Neural crest cell (in vitro differentiated cells): ENCODE measurements at regions not wholly inside any gene's neighbourhood (a gene's known extent, or its start where the extent isn't known, plus 50 kb on each side); places are given as distances from the start of the nearest gene placed in this dataset.

Experiments used
- DNase-seq: peaks from one replicate; pipeline ENCODE4 v3.0.0; 2021; ENCODE audit warnings: low read depth, mixed read lengths, low spot score
- H3K27ac Mint-ChIP-seq: one replicate; pipeline ENCODE4 v1.8.0; 2021; ENCODE audit warnings: mild to moderate bottlenecking, mixed read lengths; ENCODE audit not compliant: unreplicated experiment
- H3K27me3 Mint-ChIP-seq: 2 replicates; pipeline ENCODE4 v1.8.0; 2021; ENCODE audit warnings: low read depth, mild to moderate bottlenecking, mixed read lengths
- H3K36me3 Mint-ChIP-seq: 2 replicates; pipeline ENCODE4 v1.8.0; 2021; ENCODE audit warnings: low read depth, mild to moderate bottlenecking, mixed read lengths
- H3K4me1 Mint-ChIP-seq: 2 replicates; pipeline ENCODE4 v1.8.0; 2021; ENCODE audit warnings: mixed read lengths
- H3K4me3 Mint-ChIP-seq: one replicate; pipeline ENCODE4 v1.8.0; 2021; ENCODE audit warnings: mild to moderate bottlenecking, mixed read lengths
- H3K9me3 Mint-ChIP-seq: 2 replicates; pipeline ENCODE4 v1.8.0; 2021; ENCODE audit warnings: mixed read lengths
- TF ChIP-seq, protein P1 (sequence below): fragments of 200-600 bp; sonication (generic); conservative IDR thresholded peaks from 2 replicates; pipeline ENCODE4 v1.5.0; 2021; ENCODE audit warnings: antibody characterized with exemption, mild to moderate bottlenecking

DNA sequence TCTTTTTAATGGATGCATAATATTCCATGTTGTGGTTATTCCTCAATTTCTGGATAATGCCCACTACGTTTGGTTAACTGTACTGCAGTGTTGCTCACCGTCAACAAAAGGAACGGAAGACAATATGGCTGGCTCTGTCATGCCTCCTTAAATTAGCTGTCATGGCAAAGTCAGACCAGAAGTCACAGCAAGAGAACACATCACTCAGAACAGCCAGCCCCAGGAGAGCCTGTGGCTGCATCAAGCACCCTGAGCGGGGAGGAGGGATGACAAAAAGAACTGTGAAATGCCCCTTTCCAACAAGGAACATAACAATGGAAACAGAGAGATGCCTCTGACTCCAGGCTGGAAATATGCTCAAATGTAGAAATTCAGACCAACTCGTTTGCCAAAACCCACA, 366.0 kb upstream of the ZNF507 start:
- Mint-ChIP-seq H3K4me3 (no peak overlapping the region), H3K4me1 (no peaks in the 10 kb centered on the region), H3K36me3 (no peaks in the 10 kb centered on the region), H3K27me3 (peaks cover 2% of the 10 kb centered on the region), H3K9me3 (no peaks in the 10 kb centered on the region), H3K27ac (no peak overlapping the region)
- no peak for DNase-seq
- TF ChIP-seq, protein P1, sequence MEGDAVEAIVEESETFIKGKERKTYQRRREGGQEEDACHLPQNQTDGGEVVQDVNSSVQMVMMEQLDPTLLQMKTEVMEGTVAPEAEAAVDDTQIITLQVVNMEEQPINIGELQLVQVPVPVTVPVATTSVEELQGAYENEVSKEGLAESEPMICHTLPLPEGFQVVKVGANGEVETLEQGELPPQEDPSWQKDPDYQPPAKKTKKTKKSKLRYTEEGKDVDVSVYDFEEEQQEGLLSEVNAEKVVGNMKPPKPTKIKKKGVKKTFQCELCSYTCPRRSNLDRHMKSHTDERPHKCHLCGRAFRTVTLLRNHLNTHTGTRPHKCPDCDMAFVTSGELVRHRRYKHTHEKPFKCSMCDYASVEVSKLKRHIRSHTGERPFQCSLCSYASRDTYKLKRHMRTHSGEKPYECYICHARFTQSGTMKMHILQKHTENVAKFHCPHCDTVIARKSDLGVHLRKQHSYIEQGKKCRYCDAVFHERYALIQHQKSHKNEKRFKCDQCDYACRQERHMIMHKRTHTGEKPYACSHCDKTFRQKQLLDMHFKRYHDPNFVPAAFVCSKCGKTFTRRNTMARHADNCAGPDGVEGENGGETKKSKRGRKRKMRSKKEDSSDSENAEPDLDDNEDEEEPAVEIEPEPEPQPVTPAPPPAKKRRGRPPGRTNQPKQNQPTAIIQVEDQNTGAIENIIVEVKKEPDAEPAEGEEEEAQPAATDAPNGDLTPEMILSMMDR: no peak

DNA sequence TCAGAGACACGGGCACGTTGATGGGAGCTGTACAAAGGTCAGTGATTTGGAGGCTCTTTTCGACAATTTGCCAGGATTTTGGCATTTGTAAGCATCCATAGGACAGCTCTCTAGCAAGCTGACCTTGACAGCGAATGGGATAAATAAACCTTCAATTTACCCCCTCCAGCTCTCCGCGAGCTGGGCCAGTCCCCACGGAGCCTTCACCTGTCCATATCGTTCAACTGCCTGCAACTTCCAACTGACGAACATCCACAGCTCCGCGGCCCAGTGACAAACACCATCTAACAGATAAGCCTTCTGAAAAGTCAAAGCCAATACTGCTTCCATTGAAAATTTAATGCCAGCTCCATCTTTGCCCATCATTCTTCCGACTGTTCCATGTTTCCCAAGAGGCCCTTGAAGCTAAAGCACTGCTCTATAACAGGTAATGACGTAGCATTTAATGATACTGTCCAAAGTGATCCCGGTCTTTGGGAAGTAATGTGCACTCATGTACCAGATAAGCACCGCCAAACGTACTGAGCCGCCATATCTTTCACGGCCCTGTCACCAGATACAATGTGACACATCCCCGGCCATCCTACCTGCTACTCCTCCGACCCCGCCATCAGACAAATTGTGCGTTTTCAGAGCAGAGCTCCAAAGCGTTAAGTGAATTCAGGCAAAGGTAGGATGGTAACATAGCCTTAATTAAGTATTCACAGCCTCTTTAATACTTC, 365.3 kb upstream of the ZNF507 start:
- TF ChIP-seq, protein P1: no peak
- Mint-ChIP-seq H3K9me3 (no peaks in the 10 kb centered on the region), H3K4me1 (no peaks in the 10 kb centered on the region), H3K27me3 (peaks cover 2% of the 10 kb centered on the region), H3K36me3 (no peaks in the 10 kb centered on the region), H3K4me3 (no peak overlapping the region), H3K27ac (no peak overlapping the region)
- DNase-seq: no peak

DNA sequence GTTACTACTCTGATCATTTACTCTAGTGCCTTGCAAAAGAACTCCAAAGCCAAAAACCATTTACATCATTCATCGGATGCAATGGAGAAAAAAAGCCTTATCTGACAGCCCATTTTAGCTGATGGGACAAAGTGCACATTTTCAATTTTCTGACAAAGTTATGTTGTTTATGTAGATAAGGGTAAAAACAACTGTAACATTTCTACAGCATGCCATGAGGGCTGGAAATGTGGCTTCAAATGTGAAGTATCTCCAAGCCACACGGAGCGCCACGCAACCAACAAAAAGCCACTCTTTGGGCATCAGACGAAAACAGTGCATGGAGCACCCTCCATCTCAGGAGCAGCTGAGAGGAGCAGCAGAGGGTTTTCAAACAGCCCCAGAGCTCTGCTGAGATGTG, 364.6 kb upstream of the ZNF507 start:
- Mint-ChIP-seq H3K9me3 (no peaks in the 10 kb centered on the region), H3K27ac (no peak overlapping the region), H3K27me3 (peaks cover 2% of the 10 kb centered on the region), H3K4me3 (no peak overlapping the region), H3K36me3 (no peaks in the 10 kb centered on the region), H3K4me1 (no peaks in the 10 kb centered on the region)
- no peak for DNase-seq
- TF ChIP-seq, protein P1: no peak

DNA sequence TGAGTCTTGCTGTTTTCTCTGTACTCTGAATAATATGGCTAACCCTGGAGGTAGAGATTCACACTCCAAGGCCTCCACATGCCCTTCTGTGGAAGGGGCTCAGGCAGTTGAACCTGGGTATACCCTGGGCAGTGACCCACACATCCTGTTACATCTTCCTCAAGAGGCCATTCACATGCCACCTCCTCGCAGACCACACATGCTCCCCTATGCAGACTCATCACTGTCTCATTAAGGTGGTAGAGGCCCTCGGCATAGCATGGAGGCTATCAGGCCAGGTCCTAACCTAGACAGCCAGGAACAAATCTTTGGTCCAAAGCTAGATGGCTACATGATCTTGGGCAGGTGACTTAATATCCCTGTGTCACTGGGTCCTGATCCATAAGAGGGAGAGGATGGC, 363.9 kb upstream of the ZNF507 start:
- Mint-ChIP-seq H3K4me1 (no peaks in the 10 kb centered on the region), H3K27ac (no peak overlapping the region), H3K36me3 (no peaks in the 10 kb centered on the region), H3K27me3 (peaks cover 2% of the 10 kb centered on the region), H3K4me3 (no peak overlapping the region), H3K9me3 (no peaks in the 10 kb centered on the region)
- TF ChIP-seq, protein P1: no peak
- DNase-seq: no peak

DNA sequence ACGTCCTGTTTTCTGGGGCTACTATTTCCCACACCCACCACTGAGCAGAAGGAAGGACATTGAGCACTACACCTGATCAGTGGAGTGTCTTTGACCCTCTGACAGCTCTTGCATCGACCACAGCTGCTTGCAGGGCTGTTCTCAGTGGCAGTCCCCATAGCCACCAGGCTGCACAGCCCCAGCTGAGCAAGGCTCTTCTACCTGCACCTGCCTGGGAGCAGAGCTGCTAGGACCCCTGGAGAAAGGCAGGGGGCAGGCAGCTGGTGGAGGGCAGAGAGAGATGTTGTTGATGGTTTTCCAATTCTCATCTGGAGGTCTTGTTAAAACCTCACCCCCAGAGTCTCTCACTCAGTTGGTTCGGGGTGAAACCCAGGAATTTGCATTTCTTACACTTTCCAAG, 361.8 kb upstream of the ZNF507 start:
- H3K4me3 Mint-ChIP-seq: no peak overlapping the region
- H3K36me3 Mint-ChIP-seq: peaks cover 3% of the 10 kb centered on the region
- TF ChIP-seq, protein P1: no peak
- H3K9me3 Mint-ChIP-seq: peaks cover 3% of the 10 kb centered on the region
- DNase-seq: no peak
- peak overlapping the region; percentile 43 for H3K27ac Mint-ChIP-seq
- peaks cover 4% of the 10 kb centered on the region for H3K27me3 Mint-ChIP-seq
- H3K4me1 Mint-ChIP-seq: no peaks in the 10 kb centered on the region
